GM19193 (cell line): ENCODE measurements at regions not wholly inside any gene's neighbourhood (a gene's known extent, or its start where the extent isn't known, plus 50 kb on each side); places are given as distances from the start of the nearest gene placed in this dataset.

Source experiments
- POLR2A ChIP-seq: IDR thresholded peaks from 4 replicates; pipeline ENCODE4 v1.6.1; 2011; ENCODE audit not compliant: insufficient read depth, insufficient read length; ENCODE audit errors: extremely low read depth

- TF ChIP-seq POLR2A: no peak
Observed at GRCh38 chr7:106347229-106347833, 62.5 kb upstream of the NAMPT start.

DNA sequence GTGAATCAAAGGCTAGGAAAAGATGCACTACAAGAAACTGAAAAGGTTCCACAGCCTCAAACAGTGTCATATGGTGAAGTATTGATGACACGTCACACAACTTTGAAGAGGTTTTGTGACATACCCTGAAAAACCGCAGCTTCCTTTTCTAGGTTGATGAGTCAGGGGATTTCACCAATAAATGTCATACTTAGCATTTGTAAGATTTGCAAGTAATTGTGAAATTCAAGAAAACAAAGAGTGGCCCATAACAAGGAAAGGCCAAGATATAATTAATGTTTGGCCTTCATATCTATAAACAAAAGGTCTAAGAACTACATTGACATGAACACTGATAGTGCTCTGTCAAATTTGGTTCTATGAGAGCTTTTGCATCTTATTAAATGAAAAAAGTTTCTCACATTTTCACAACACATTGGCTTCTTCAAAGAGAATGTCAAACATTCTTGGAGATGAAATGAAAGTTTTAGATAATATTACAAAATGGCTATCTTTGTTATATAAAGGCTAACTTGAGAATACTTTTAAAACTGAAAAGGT, 62.0 kb upstream of the NAMPT start:
- no peak for TF ChIP-seq POLR2A

- TF ChIP-seq POLR2A: no peak
Observed at GRCh38 chr7:106346167-106346677, 61.4 kb upstream of the NAMPT start.

- TF ChIP-seq POLR2A: no peak
Observed at GRCh38 chr7:106345421-106346166, 60.8 kb upstream of the NAMPT start.

- no peak for TF ChIP-seq POLR2A
Observed at GRCh38 chr7:106344861-106345260, 60.1 kb upstream of the NAMPT start.

DNA sequence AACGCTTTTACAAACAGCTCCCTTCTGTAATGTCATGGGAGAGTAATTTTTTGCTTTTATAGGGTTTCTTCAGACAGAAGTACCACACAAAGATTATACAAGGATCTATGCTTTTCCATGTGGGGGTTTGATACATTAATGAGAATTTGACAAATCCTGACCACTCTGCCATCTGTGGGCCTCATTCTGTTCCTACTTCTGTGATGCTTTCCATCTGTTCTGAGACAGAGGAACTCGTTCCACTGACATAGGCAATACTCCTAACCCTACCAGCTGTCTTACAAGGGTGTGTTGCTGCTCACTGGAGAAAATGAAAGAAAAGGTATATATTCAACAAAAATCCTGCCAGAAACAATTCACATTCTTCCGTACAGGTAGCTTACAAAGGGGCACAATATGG, 59.4 kb upstream of the NAMPT start:
- no peak for TF ChIP-seq POLR2A

DNA sequence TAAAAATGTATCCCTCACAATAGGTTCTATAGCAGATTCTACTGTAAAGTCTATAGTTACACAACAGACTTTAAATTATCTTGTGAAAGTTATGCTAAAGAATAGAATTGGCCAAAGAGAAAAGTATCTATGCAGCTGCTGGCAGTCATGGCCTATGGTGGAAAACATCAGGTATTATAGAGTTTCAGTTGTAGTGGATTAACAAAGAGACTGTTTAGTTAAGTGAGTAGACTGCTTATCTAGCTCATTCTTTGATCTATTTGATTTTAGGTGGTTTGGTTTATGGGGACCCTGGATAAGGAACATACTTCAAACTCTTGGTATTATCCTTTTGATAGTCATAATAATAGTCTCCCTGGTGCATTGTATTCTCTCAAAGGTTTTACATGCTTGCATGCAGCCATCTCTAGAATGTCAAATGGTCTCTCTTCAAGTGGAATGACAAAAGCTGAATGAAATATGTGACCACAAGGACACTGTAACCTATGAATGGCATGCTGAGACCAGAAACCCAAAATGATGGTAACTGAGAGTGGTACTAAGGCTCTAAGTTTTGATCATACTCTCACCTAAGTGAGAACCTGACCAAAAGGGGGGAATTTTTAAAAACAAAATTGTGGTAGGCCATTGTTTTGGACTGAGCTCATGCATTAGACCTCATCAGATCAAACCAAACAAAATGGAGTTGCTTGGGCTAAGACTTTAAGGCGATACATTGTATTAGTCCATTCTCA, 54.9 kb upstream of the NAMPT start:
- no peak for TF ChIP-seq POLR2A

- no peak for TF ChIP-seq POLR2A
Observed at GRCh38 chr7:106337754-106338153, 53.0 kb upstream of the NAMPT start.

DNA sequence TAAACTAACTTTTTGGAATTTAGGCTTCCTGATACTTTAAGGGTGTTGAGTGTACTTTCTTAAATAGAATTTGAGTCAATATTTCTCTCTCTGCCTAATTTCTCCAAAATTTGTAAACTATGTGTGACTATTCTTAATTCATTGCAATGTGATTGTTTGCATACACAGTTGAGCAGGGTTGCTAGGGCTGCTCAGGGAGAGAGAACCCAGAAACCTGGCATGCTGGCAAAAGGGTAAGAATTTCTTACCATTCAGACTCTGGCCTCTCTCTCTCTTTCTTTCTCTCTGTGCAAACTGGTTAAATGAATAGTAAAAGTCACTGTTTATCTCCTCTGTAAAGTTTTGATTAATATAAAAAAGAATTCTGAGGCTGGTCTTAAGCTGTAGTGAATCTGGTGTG, 51.0 kb upstream of the NAMPT start:
- TF ChIP-seq POLR2A: no peak
